Trophoblast cell (in vitro differentiated cells and primary cell): ENCODE measurements at regions not wholly inside any gene's neighbourhood (a gene's known extent, or its start where the extent isn't known, plus 50 kb on each side); places are given as distances from the start of the nearest gene placed in this dataset.

Experiments
- DNase-seq, 2 donors: peaks; one replicate each; pipeline ENCODE4 v3.0.0-alpha.2; 2016
- H2AFZ ChIP-seq: 2 replicates; pipeline ENCODE4 v1.6.1; 2013; ENCODE audit warnings: low read length, moderate library complexity, mild to moderate bottlenecking; ENCODE audit not compliant: insufficient read depth, poor library complexity
- H2AK5ac ChIP-seq: 2 replicates; pipeline ENCODE4 v1.6.1; 2013; ENCODE audit warnings: mild to moderate bottlenecking, low read length
- H2BK120ac ChIP-seq: 2 replicates; pipeline ENCODE4 v1.6.1; 2013; ENCODE audit warnings: low read length, mild to moderate bottlenecking, moderate library complexity; ENCODE audit not compliant: insufficient read depth, poor library complexity
- H2BK12ac ChIP-seq: 2 replicates; pipeline ENCODE4 v1.6.1; 2013; ENCODE audit warnings: mild to moderate bottlenecking, low read length, moderate library complexity
- H2BK5ac ChIP-seq: 2 replicates; pipeline ENCODE4 v1.6.1; 2013; ENCODE audit warnings: low read length, low read depth, moderate library complexity, mild to moderate bottlenecking; ENCODE audit not compliant: poor library complexity
- H3K14ac ChIP-seq: 2 replicates; pipeline ENCODE4 v1.6.1; 2013; ENCODE audit warnings: mild to moderate bottlenecking, low read length
- H3K18ac ChIP-seq: 2 replicates; pipeline ENCODE4 v1.6.1; 2013; ENCODE audit warnings: mild to moderate bottlenecking, low read length
- H3K23ac ChIP-seq: 2 replicates; pipeline ENCODE4 v1.6.1; 2013; ENCODE audit warnings: low read length
- H3K27ac ChIP-seq: 2 replicates; pipeline ENCODE4 v1.5.1; 2013; ENCODE audit warnings: low read depth, mild to moderate bottlenecking, inconsistent platforms, low read length, moderate library complexity
- H3K27me3 ChIP-seq: 2 replicates; pipeline ENCODE4 v1.6.1; 2013; ENCODE audit warnings: inconsistent platforms, mild to moderate bottlenecking, low read length, moderate library complexity; ENCODE audit not compliant: insufficient read depth
- H3K36me3 ChIP-seq, 2 experiments: 1 replicate in 1 of 2; 2 replicates in 1 of 2; pipeline ENCODE4 v1.6.1; 2013; ENCODE audit warnings: low read length in 2 of 2, mild to moderate bottlenecking in 2 of 2, moderate library complexity in 1 of 2; ENCODE audit not compliant: insufficient read depth in 2 of 2, control insufficient read depth in 1 of 2
- H3K4ac ChIP-seq: 2 replicates; pipeline ENCODE4 v1.6.1; 2013; ENCODE audit warnings: low read depth, mild to moderate bottlenecking, low read length, moderate library complexity
- H3K4me1 ChIP-seq, 2 experiments: 1 replicate in 1 of 2; 2 replicates in 1 of 2; pipeline ENCODE4 v1.6.1; 2013; ENCODE audit warnings: low read length in 2 of 2, mild to moderate bottlenecking in 2 of 2, moderate library complexity in 1 of 2; ENCODE audit not compliant: insufficient read depth in 2 of 2, control insufficient read depth in 1 of 2
- H3K4me2 ChIP-seq: 2 replicates; pipeline ENCODE4 v1.6.1; 2013; ENCODE audit warnings: inconsistent platforms, mild to moderate bottlenecking, low read length, moderate library complexity
- H3K4me3 ChIP-seq: 2 replicates; pipeline ENCODE4 v1.5.1; 2013; ENCODE audit warnings: mild to moderate bottlenecking, low read depth, low read length, inconsistent platforms
- H3K79me1 ChIP-seq: one replicate; pipeline ENCODE4 v1.6.1; 2013; ENCODE audit warnings: low read length
- H3K79me2 ChIP-seq: 2 replicates; pipeline ENCODE4 v1.6.1; 2013; ENCODE audit warnings: low read length, mild to moderate bottlenecking; ENCODE audit not compliant: control insufficient read depth, insufficient read depth, poor library complexity
- H3K9ac ChIP-seq: 2 replicates; pipeline ENCODE4 v1.6.1; 2013; ENCODE audit warnings: mild to moderate bottlenecking, low read length
- H3K9me3 ChIP-seq: 2 replicates; pipeline ENCODE4 v1.6.1; 2013; ENCODE audit warnings: low read depth, mild to moderate bottlenecking, control low read depth, inconsistent platforms, low read length; ENCODE audit not compliant: insufficient read depth
- H4K12ac ChIP-seq: 2 replicates; pipeline ENCODE4 v1.6.1; 2013; ENCODE audit warnings: low read depth, mild to moderate bottlenecking, low read length, moderate library complexity
- H4K8ac ChIP-seq: 2 replicates; pipeline ENCODE4 v1.6.1; 2013; ENCODE audit warnings: low read depth, mild to moderate bottlenecking, low read length, moderate library complexity
- H4K91ac ChIP-seq: one replicate; pipeline ENCODE4 v1.6.1; 2013; ENCODE audit warnings: low read depth, mild to moderate bottlenecking, low read length, moderate library complexity
- WGBS: extraction: QIAGEN DNeasy Blood & Tissue Kit; methylation state at CpG from one replicate; pipeline ENCODE4 v1.1.7; 2013; ENCODE audit warnings: missing lambda C conversion rate; ENCODE audit not compliant: insufficient read length, insufficient coverage; ENCODE audit errors: extremely low coverage; 5-methylcytosine and 5-hydroxymethylcytosine counted together

DNA sequence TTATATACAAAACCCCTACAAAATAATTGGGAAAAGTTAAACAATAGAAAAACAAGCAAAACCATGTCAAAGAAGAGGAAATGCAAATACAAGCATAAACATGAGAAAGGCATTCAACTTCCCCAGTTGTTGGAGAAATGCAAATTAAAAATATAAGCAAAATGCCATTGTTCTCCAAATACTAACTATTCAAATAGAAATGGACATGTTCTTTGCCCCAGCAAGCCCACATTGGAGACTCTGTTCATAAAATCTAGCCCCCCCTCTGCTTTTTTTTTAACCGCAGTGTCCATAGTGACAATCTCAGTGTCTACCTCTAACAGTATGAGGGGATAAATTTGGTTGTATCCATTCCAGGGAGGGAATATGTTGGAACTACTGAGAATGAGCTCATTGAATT is 59.7 kb upstream of the LCTL start:
- H3K4me3 ChIP-seq, result no peak overlapping the region
- H2BK120ac ChIP-seq, result no peak overlapping the region
- no peak overlapping the region for H2BK12ac ChIP-seq
- peaks cover 33 to 37% of the 10 kb centered on the region in 2 experiments for H3K4me1 ChIP-seq
- no peak overlapping the region for H2BK5ac ChIP-seq
- peaks cover 39% of the 10 kb centered on the region for H3K79me1 ChIP-seq
- H3K27ac ChIP-seq, result no peak overlapping the region
- H3K27me3 ChIP-seq, result no peaks in the 10 kb centered on the region
- no peak overlapping the region for H3K4ac ChIP-seq
- no peak overlapping the region for H3K18ac ChIP-seq
- no peak overlapping the region for H3K4me2 ChIP-seq
- no peak overlapping the region for H3K14ac ChIP-seq
- H3K9ac ChIP-seq, result no peak overlapping the region
- H4K91ac ChIP-seq, result no peak overlapping the region
- H3K23ac ChIP-seq, result no peak overlapping the region
- DNase-seq, result no peak
- H3K9me3 ChIP-seq, result no peaks in the 10 kb centered on the region
- no peak overlapping the region for H2AK5ac ChIP-seq
- peaks cover 14% of the 10 kb centered on the region for H3K79me2 ChIP-seq
- H4K12ac ChIP-seq, result no peak overlapping the region
- H4K8ac ChIP-seq, result no peak overlapping the region
- WGBS, result no CpG with 5 or more reads among the region's 1 CpG
- H3K36me3 ChIP-seq, result no peaks in the 10 kb centered on the region
- no peak overlapping the region for H2AFZ ChIP-seq

DNA sequence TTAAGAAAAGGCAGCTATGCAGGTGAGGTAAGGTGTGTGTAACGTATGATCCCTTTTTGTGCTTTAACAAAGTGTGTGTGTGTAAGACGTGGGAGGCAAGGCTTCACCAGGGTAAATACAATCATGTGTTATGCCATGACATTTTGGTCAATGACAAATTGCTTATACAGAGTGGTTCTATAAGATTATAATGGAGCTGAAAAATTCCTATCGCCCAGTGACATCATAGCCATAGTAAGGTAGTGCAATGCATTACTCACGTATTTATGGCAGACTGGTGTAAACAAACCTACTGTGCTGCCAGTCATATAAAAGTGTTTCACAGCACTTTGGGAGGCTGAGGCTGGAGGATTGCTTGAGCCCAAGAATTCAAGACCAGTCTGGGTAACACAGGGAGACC is 60.2 kb upstream of the LCTL start:
- no CpG with 5 or more reads among the region's 4 CpGs for WGBS
- peaks cover 13% of the 10 kb centered on the region for H3K79me2 ChIP-seq
- no peak overlapping the region for H3K14ac ChIP-seq
- peaks cover 38% of the 10 kb centered on the region for H3K79me1 ChIP-seq
- no peak overlapping the region for H4K91ac ChIP-seq
- H2AK5ac ChIP-seq, result no peak overlapping the region
- no peak overlapping the region for H3K4me2 ChIP-seq
- no peaks in the 10 kb centered on the region for H3K9me3 ChIP-seq
- no peak overlapping the region for H4K12ac ChIP-seq
- peak overlapping the region; percentile 47 for H2BK12ac ChIP-seq
- H2BK5ac ChIP-seq, result no peak overlapping the region
- no peaks in the 10 kb centered on the region for H3K27me3 ChIP-seq
- H3K36me3 ChIP-seq, result no peaks in the 10 kb centered on the region
- H3K9ac ChIP-seq, result no peak overlapping the region
- no peak overlapping the region for H2BK120ac ChIP-seq
- no peak overlapping the region for H3K18ac ChIP-seq
- H4K8ac ChIP-seq, result no peak overlapping the region
- no peak overlapping the region for H3K23ac ChIP-seq
- peak in 1 of 2 donors; percentile 10 for DNase-seq
- H2AFZ ChIP-seq, result no peak overlapping the region
- no peak overlapping the region for H3K27ac ChIP-seq
- H3K4me3 ChIP-seq, result no peak overlapping the region
- H3K4me1 ChIP-seq, result peaks cover 32 to 37% of the 10 kb centered on the region in 2 experiments
- no peak overlapping the region for H3K4ac ChIP-seq

DNA sequence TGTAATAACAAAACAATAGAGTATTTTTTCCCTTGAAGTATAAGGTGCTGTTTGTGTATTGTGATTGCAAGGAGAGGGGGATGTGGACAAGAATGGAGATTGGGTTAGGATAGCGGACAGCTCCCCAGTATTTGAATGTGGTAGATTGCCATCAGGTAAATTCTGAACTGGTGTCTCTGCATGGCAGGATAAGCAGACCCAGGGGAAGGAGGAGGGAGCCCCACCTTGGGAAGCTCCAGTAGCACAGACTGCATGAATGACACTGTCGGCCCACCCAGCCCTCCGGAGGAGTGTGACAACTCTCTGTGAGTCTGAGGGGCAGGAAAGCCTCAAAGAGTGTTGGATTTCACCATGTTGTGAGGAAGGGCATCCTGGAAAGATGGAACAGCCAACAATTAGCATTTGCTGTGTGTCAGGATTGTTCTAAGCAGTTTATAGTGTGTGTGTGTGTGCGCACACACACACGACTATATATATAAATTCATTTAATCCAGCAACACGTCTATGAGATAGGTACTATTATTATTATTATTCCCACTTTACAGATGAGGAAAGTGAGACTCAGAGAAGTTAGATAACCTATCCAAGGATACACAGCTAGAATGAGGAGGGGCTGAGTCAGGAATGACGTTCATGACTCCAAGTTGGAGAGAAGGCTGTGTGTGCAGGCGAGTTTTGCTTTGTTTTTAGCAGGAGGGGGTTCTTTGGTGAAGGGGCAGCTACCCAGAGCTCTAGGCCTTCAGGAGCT is 63.4 kb upstream of the LCTL start:
- Histone ChIP-seq H3K4ac (peak overlapping the region; percentile 76), H2BK12ac (peak overlapping the region; percentile 97), H3K14ac (peak overlapping the region; percentile 67), H3K79me2 (peaks cover 11% of the 10 kb centered on the region), H4K91ac (peak overlapping the region; percentile 98), H2BK120ac (peak overlapping the region; percentile 78), H4K8ac (peak overlapping the region; percentile 55), H2AK5ac (peak overlapping the region; percentile 39), H3K27ac (no peak overlapping the region), H3K4me2 (no peak overlapping the region), H2BK5ac (peak overlapping the region; percentile 77), H3K27me3 (no peaks in the 10 kb centered on the region), H3K9me3 (no peaks in the 10 kb centered on the region), H3K36me3 (no peaks in the 10 kb centered on the region), H3K23ac (no peak overlapping the region), H3K79me1 (peaks cover 46% of the 10 kb centered on the region), H3K4me1 (peaks cover 41 to 43% of the 10 kb centered on the region in 2 experiments), H2AFZ (no peak overlapping the region), H3K9ac (no peak overlapping the region), H3K4me3 (no peak overlapping the region), H4K12ac (no peak overlapping the region), H3K18ac (peak overlapping the region; percentile 58)
- DNase-seq, result no peak
- no CpG with 5 or more reads among the region's 8 CpGs for WGBS

DNA sequence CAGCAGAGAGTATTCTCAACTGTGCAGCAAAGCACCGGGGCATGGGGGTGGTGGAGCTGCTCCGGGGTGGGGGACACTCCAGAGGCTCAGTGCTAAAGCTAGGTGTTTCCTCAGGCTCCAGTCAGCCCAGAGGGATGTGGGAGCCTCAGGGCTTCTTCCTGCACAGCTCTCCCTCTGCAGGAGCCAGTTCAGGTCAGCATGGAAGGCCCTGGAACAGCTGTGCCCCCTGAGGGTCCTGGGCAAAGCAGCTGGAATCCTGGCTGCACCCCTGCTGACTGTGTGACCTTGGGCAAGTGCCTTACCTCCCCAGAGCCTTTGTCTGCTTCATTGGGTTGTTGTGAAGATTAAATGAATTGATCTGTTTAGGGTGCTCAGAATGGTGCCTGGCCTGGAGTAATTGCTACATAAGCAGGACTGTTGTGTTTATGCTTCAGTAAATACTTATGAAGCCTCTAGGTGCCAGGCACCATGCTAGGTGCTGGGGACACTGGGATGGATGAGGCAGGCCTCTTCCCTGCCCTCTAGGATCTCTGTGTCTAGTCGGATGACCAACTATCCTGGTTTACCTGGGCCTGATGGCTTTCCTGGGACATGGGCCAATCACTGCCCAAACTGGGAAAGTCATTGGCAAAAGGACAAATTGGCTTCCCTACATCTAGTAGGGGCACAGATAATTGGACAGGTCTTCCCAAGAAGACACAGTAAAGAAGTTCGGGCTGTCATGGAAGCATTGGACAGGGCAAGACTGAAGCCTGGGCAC is 64.2 kb upstream of the LCTL start:
- H2BK12ac ChIP-seq, result peak overlapping the region; percentile 55
- peak overlapping the region; percentile 10 for H4K12ac ChIP-seq
- no peaks in the 10 kb centered on the region for H3K36me3 ChIP-seq
- peak overlapping the region; percentile 94 for H2BK120ac ChIP-seq
- H3K23ac ChIP-seq, result no peak overlapping the region
- H3K4me2 ChIP-seq, result no peak overlapping the region
- H4K91ac ChIP-seq, result peak overlapping the region; percentile 98
- H2AFZ ChIP-seq, result peak overlapping the region; percentile 27
- DNase-seq, result no peak
- peaks cover 11% of the 10 kb centered on the region for H3K79me2 ChIP-seq
- H3K9me3 ChIP-seq, result no peaks in the 10 kb centered on the region
- H3K79me1 ChIP-seq, result peaks cover 47% of the 10 kb centered on the region
- H2AK5ac ChIP-seq, result peak overlapping the region; percentile 38
- H2BK5ac ChIP-seq, result peak overlapping the region; percentile 77
- H3K4ac ChIP-seq, result peak overlapping the region; percentile 76
- H3K27ac ChIP-seq, result peak overlapping the region; percentile 77
- peak overlapping the region; percentile 55 for H4K8ac ChIP-seq
- H3K14ac ChIP-seq, result peak overlapping the region; percentile 63
- no peaks in the 10 kb centered on the region for H3K27me3 ChIP-seq
- H3K4me1 ChIP-seq, result peaks cover 41 to 43% of the 10 kb centered on the region in 2 experiments
- peak overlapping the region; percentile 82 for H3K18ac ChIP-seq
- no peak overlapping the region for H3K4me3 ChIP-seq
- WGBS, result no CpG with 5 or more reads among the region's 4 CpGs
- H3K9ac ChIP-seq, result no peak overlapping the region
